HUES48 (cell line): ENCODE measurements at regions not wholly inside any gene's neighbourhood (a gene's known extent, or its start where the extent isn't known, plus 50 kb on each side); places are given as distances from the start of the nearest gene placed in this dataset.

Experiments used
- H3K27ac ChIP-seq: one replicate; pipeline ENCODE4 v1.7.0; 2013; ENCODE audit warnings: low read depth, low read length, inconsistent platforms
- H3K27me3 ChIP-seq: 2 replicates; pipeline ENCODE4 v1.6.1; 2013; ENCODE audit warnings: mild to moderate bottlenecking, low read length; ENCODE audit not compliant: control insufficient read depth, insufficient read depth
- H3K36me3 ChIP-seq: 2 replicates; pipeline ENCODE4 v1.6.1; 2013; ENCODE audit warnings: low read length; ENCODE audit not compliant: control insufficient read depth, insufficient read depth
- H3K4me1 ChIP-seq: 2 replicates; pipeline ENCODE4 v1.6.1; 2013; ENCODE audit warnings: mild to moderate bottlenecking, low read length; ENCODE audit not compliant: control insufficient read depth, insufficient read depth
- H3K4me3 ChIP-seq: 2 replicates; pipeline ENCODE4 v1.5.1; 2013; ENCODE audit warnings: mild to moderate bottlenecking, low read depth, low read length
- H3K9ac ChIP-seq: 2 replicates; pipeline ENCODE4 v1.6.1; 2013; ENCODE audit warnings: mild to moderate bottlenecking, low read depth, low read length, moderate library complexity
- H3K9me3 ChIP-seq: 2 replicates; pipeline ENCODE4 v1.6.1; 2013; ENCODE audit warnings: low read length; ENCODE audit not compliant: control insufficient read depth, insufficient read depth

DNA sequence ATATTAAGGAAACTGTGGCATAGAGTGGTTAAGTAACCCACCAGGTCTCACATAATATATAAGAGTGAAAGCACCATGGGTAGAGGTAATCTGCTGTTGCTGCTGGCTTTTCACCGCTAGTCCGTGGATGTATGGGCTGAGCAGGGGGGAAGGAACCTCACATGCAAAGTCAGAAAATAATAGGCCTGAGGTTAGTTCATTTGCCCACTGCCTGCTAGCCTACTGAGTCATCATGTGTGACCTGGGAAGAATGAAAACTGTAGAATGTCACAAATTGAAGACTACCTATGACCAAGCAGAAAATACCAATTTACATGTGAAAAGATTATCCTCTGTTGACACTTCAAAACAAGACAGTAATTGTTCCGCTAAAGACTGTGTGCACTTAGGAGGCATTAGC lies 560.1 kb upstream of the FAT3 start:
- Histone ChIP-seq H3K4me1 (peaks cover 3% of the 10 kb centered on the region; the same call in 1 of the 2 replicates), H3K27ac (no peak overlapping the region), H3K9me3 (no peaks in the 10 kb centered on the region), H3K4me3 (no peak overlapping the region), H3K9ac (no peak overlapping the region), H3K27me3 (no peaks in the 10 kb centered on the region), H3K36me3 (no peaks in the 10 kb centered on the region)

DNA sequence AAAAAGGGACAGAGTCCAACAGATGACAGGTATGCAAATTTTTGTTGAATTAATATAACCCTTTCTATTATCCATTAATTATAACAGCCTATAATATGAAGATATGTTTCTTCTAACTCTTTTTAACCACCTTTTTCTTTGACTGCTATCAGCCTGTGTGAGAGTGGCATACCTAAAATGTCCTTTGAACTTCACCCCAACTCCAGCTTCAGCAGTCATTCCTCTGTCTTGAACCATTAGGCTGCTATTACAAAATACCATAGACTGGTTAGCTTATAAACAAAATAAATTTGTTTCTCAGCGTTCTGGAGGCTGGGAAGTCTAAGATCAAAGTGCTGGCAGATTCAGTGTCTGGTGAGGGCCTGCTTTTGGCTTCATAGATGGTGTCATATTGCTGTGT lies 564.6 kb upstream of the FAT3 start:
- H3K27ac ChIP-seq, result no peak overlapping the region
- no peaks in the 10 kb centered on the region for H3K9me3 ChIP-seq
- peaks cover 3% of the 10 kb centered on the region; the same call in 1 of the 2 replicates for H3K4me1 ChIP-seq
- no peaks in the 10 kb centered on the region for H3K27me3 ChIP-seq
- no peak overlapping the region for H3K9ac ChIP-seq
- H3K4me3 ChIP-seq, result no peak overlapping the region
- H3K36me3 ChIP-seq, result no peaks in the 10 kb centered on the region

GRCh38 chr11:91654686-91655085 lies 569.9 kb upstream of the FAT3 start:
- H3K9ac ChIP-seq, result no peak overlapping the region
- H3K9me3 ChIP-seq, result no peaks in the 10 kb centered on the region
- H3K4me3 ChIP-seq, result no peak overlapping the region
- H3K27me3 ChIP-seq, result no peaks in the 10 kb centered on the region
- H3K27ac ChIP-seq, result no peak overlapping the region
- H3K4me1 ChIP-seq, result no peaks in the 10 kb centered on the region
- no peaks in the 10 kb centered on the region for H3K36me3 ChIP-seq

DNA sequence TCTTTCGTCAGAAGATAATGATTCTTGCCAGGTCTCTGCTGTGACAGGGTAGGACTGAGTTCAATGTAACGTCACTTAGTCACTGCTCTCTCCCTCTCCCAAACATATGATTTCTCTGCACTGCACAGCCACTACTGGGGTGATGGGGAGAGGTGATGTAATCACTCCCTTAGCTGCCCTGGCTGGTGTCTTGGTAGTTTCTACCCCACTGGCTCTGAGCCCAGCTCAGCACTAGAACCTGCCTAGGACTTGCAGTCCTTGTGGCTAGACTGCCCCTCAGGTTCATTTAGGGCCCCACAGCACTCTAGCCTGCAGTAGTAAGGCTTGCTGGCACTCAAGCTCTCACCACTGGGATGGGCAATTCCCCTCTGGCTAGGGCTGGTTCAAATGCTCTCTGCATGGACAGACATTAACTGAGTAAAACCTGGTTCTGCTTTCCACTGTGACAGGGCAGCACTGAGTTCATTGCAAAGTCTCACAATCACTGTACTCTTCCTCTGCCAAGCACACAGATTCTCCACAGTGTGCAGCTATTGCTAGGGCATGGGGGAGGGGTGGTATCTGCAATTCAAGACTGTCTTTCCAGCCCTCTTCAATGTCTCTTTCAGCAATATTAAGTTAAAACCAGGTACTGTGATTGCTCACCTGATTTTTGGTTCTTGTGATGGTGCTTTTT lies 571.4 kb upstream of the FAT3 start:
- Histone ChIP-seq H3K36me3 (no peaks in the 10 kb centered on the region), H3K27me3 (no peaks in the 10 kb centered on the region)

DNA sequence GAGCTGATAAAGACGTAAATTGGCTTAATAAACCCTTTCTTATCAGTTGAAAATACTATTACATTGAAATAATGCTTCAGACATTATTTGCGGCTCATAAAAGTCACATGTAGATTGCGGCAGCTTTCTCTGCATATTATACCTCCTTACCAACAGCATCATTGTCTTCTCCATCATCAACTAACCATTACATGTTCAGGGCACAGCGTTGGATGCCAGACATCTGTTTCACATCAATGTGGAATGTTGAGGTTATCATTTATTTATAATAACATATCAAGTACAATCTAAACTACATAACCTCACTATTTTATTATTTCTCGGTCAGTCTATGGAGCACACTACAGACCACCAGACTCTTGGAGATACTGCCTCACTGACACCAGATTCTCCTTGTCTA lies 573.8 kb upstream of the FAT3 start:
- Histone ChIP-seq H3K9ac (no peak overlapping the region), H3K27ac (no peak overlapping the region), H3K4me3 (no peak overlapping the region), H3K36me3 (no peaks in the 10 kb centered on the region), H3K4me1 (no peaks in the 10 kb centered on the region), H3K9me3 (no peaks in the 10 kb centered on the region), H3K27me3 (no peaks in the 10 kb centered on the region)

More for the DNA sequence above, 571.4 kb upstream of the FAT3 start:
- Histone ChIP-seq H3K9me3 (no peaks in the 10 kb centered on the region), H3K9ac (no peak overlapping the region), H3K27ac (no peak overlapping the region), H3K4me1 (no peaks in the 10 kb centered on the region), H3K4me3 (no peak overlapping the region)

DNA sequence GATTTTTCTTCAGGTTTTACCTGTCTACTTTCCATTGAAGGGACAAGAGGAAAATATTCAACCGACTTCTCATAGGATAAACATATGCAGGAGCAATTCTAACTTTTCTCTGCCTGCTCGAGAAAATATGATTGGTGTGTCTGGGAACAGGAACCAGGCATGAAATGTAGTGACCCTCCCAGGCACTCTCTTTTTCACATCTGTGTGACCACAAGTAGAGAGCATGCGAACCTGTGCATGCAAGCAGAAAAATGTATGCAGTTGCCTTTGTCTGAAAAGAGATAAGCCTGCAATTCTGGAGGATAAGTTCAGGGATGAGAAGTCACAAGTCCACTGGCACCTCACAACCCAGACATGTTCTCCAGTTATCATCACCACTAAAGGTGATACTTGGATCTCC lies 583.5 kb upstream of the FAT3 start:
- Histone ChIP-seq H3K27me3 (no peaks in the 10 kb centered on the region), H3K27ac (no peak overlapping the region), H3K9me3 (no peaks in the 10 kb centered on the region), H3K4me3 (no peak overlapping the region), H3K4me1 (no peaks in the 10 kb centered on the region), H3K9ac (no peak overlapping the region), H3K36me3 (no peaks in the 10 kb centered on the region)

GRCh38 chr11:91639359-91639758 lies 585.3 kb upstream of the FAT3 start:
- H3K9ac ChIP-seq, result no peak overlapping the region
- no peaks in the 10 kb centered on the region for H3K4me1 ChIP-seq
- no peaks in the 10 kb centered on the region for H3K9me3 ChIP-seq
- H3K27me3 ChIP-seq, result no peaks in the 10 kb centered on the region
- no peaks in the 10 kb centered on the region for H3K36me3 ChIP-seq
- H3K4me3 ChIP-seq, result no peak overlapping the region
- no peak overlapping the region for H3K27ac ChIP-seq

DNA sequence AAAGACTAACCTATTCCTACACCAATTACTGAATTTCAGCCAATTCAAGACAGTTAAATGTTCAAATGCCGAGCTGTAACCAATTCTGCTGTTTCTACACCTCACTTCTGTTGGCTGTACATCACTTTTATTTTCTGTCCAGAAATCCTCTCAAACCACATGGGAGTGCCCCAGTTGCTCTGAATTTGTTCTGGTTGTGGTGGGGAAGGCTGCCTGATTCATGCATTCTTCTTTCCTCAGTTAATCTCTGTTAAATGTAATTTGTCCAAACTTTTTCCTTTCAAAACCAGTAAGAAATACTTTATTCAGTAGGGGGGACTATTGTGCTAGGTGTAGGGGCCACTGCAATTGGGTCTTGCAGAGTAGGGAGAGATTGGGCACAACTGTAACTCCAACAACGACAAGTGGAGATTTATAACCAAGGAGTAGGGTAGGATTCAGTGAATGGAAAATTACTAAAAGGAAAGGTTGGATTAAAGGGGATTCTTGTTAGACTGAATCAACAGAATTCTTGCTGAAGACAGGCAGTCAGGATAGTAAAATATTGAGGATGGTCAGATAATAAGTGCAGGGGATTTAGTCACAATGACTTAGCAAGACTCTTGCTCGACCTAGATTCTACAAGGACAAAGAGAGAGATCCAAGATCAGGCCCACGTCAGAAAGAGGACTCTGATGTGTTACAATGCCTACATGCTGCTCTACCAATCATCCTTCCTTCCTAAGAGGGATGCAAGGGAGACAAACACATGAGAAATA lies 593.5 kb upstream of the FAT3 start:
- Histone ChIP-seq H3K27me3 (no peaks in the 10 kb centered on the region), H3K9ac (no peak overlapping the region), H3K27ac (no peak overlapping the region), H3K4me1 (no peaks in the 10 kb centered on the region), H3K4me3 (no peak overlapping the region), H3K9me3 (no peaks in the 10 kb centered on the region), H3K36me3 (no peaks in the 10 kb centered on the region)

DNA sequence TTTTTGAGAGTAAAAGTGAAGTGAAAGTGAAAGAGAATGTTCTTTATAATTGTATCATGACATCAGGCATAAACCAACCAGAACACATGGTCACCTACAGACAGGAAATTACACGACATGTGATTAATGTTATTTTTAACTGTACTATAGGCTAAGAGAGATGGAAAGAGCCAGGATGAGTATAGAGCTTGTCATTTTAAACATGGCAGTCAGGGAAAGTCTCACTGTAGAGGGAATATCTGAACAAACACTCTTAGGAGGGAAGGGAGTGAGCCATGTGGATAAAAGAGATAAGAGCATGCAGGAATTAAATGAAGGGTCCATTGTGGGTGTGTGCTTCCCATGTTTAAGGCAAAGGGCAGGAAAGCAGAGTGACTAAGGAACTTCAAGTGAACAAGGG lies 599.1 kb upstream of the FAT3 start:
- H3K27ac ChIP-seq, result no peak overlapping the region
- H3K27me3 ChIP-seq, result no peaks in the 10 kb centered on the region
- no peak overlapping the region for H3K9ac ChIP-seq
- H3K36me3 ChIP-seq, result no peaks in the 10 kb centered on the region
- no peak overlapping the region for H3K4me3 ChIP-seq
- no peaks in the 10 kb centered on the region for H3K9me3 ChIP-seq
- no peaks in the 10 kb centered on the region for H3K4me1 ChIP-seq

DNA sequence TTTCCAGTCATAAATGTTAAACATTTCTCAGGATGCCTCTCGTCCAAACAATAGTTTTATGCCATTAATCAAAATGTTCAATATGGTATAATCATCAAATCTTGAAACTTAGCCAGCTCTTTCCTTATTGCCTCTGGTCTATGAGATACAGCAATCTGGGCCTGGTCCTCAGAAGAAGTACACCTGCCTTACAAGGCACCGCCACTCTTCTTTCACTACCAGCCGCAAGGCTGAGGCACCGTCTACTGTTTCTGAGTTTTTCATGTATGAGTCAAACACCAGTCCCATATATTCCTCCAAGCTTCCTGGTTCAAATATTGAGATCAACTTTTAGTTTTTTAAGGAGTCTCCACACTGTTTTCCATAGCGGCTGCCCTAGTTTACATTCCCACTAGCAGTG lies 600.6 kb upstream of the FAT3 start:
- Histone ChIP-seq H3K27ac (no peak overlapping the region), H3K27me3 (no peaks in the 10 kb centered on the region), H3K4me3 (no peak overlapping the region), H3K4me1 (no peaks in the 10 kb centered on the region), H3K9ac (no peak overlapping the region), H3K9me3 (no peaks in the 10 kb centered on the region), H3K36me3 (no peaks in the 10 kb centered on the region)

- no peaks in the 10 kb centered on the region for H3K4me1 ChIP-seq
- H3K27ac ChIP-seq, result no peak overlapping the region
- no peaks in the 10 kb centered on the region for H3K9me3 ChIP-seq
- no peak overlapping the region for H3K9ac ChIP-seq
- H3K36me3 ChIP-seq, result no peaks in the 10 kb centered on the region
- no peak overlapping the region for H3K4me3 ChIP-seq
- no peaks in the 10 kb centered on the region for H3K27me3 ChIP-seq
These were observed 615.9 kb upstream of the FAT3 start for GRCh38 chr11:91608677-91609076.
